ENCODE measurements at regions not wholly inside any gene's neighbourhood (a gene's known extent, or its start where the extent isn't known, plus 50 kb on each side); places are given as distances from the start of the nearest gene placed in this dataset.

DNA sequence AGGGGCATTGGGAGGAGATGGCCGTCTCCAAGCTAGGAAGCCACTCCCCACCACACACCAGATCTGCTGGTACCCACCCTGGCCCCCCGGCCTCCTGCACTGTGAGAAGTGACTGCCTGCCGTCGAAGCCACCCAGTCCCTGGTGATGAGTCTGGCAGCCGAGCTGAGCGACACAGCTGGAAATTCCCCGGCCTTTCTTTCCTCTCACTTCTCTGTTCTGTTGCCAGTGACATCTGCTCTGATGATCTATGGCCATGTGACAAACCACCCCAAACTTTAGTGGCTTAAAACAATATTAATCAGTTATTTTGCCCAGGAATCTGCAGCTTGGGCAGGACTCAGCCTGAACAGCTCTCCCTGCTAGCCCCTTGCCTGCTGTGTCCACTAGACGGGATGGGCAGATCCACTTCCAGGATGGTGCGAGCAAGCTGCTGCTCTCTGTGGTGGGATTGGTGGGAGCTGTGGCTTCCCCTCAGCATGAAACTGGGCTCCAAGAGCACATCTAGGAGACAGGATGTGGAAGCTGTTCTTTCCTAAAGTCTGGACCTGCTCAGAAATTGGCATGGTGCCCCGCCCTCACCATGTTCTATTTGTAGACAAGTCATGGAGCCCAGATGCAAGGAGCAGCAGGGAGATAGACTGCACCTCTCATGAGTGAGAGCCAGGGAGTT is 211.2 kb downstream of the GADD45G start:
- TF ChIP-seq CTCF (IDR thresholded peaks at IDR 0.05), result no peak
- TF ChIP-seq POLR2AphosphoS5 (IDR thresholded peaks at IDR 0.05), result no peak
- TF ChIP-seq POLR2A (IDR thresholded peaks at IDR 0.05), result no peak
